Right lobe of liver (tissue), 6 donors: ENCODE measurements at regions not wholly inside any gene's neighbourhood (a gene's known extent, or its start where the extent isn't known, plus 50 kb on each side); places are given as distances from the start of the nearest gene placed in this dataset.

ENCODE experiments used
- ATAC-seq, 4 donors: fragments of 200-7000 bp; cut with Tn5 transposase; one replicate each; pipeline ENCODE4 v1.9.1; 2020; ENCODE audit warnings: mild to moderate bottlenecking in 4 of 4, moderate library complexity in 4 of 4
- DNase-seq, 3 donors: peaks; one replicate each; pipeline ENCODE4 v3.0.0-alpha.2; 2020
- H3K27ac ChIP-seq, 3 donors: fragments of 200-600 bp; one replicate each; pipeline ENCODE4 v1.8.0; 2022
- H3K27me3 ChIP-seq, 2 donors: fragments of 200-600 bp; one replicate each; pipeline ENCODE4 v1.8.0; 2022
- H3K36me3 ChIP-seq, 4 donors: fragments of 200-600 bp; sonication (generic) in 1 of 4; one replicate each; pipeline versions ENCODE4 v1.5.1 to v1.8.0; 2017 to 2022; ENCODE audit warnings: control low read depth in 1 of 4
- H3K4me1 ChIP-seq, 4 donors: fragments of 200-600 bp; sonication (generic) in 1 of 4; one replicate each; pipeline versions ENCODE4 v1.5.1 to v1.8.0; 2017 to 2022; ENCODE audit warnings: control low read depth in 1 of 4
- H3K4me3 ChIP-seq, 3 donors: fragments of 200-600 bp; one replicate each; pipeline ENCODE4 v1.8.0; 2022
- H3K9me3 ChIP-seq, 4 donors: fragments of 200-600 bp; sonication (generic) in 1 of 4; one replicate each; pipeline versions ENCODE4 v1.5.1 to v1.8.0; 2017 to 2022; ENCODE audit warnings: control low read depth in 1 of 4
- POLR2A ChIP-seq: fragments of 450-650 bp; IDR thresholded peaks from one replicate; pipeline ENCODE4 v1.6.1; 2017; ENCODE audit warnings: antibody characterized with exemption, mild to moderate bottlenecking
- WGBS: methylation state at CpG from one replicate; pipeline ENCODE4 v1.1.6; 2018; ENCODE audit warnings: low coverage, low lambda C conversion rate; ENCODE audit not compliant: insufficient coverage; ENCODE audit errors: missing lambda C conversion rate; 5-methylcytosine and 5-hydroxymethylcytosine counted together
- intact Hi-C, 2 donors: fragments of 100-400 bp; cut with DNase I; formaldehyde crosslinking; loops; one replicate each; pipeline versions ENCODE4 v1.11.2 to v1.14.1; 2022
- TF ChIP-seq, protein P1 (sequence below), 4 donors: fragments of 200-600 bp in 3 of 4; fragments of 450-650 bp in 1 of 4; IDR thresholded peaks; one replicate each; pipeline versions ENCODE4 v1.5.1 to v1.8.0; 2016 to 2022; ENCODE audit warnings: antibody characterized with exemption in 4 of 4, mild to moderate bottlenecking in 2 of 4
- donor health status: DM: no; HTN: yes; CAD: no.
- donor health status: DM: no; HTN: no; CAD: no.
- donor health status: DM: no; HTN: no; CAD: no.
- donor health status: DM: no; HTN: yes; CAD: no.
- donor health status: DM: no; HTN: yes; CAD: no.

DNA sequence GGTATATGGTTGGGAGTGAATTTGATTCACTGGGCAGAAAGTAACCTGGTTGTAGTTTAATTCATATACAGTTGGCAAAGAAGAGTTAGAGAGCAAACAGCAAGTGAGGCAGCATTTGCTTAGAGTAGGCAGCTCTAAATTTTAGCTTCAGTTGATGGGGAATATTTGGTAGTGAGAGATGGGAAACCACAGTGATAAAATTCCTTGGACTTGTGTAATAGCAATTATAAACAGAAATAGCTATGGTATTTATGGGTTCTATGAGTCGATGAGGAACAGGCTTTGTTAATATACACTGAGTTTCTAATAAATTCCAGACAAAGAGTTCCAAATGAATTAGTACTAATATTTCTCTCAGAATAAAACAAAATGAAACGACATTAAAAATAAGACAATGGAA, 894.0 kb downstream of the ROBO2 start:
- no peak for TF ChIP-seq POLR2A
- TF ChIP-seq, protein P1, sequence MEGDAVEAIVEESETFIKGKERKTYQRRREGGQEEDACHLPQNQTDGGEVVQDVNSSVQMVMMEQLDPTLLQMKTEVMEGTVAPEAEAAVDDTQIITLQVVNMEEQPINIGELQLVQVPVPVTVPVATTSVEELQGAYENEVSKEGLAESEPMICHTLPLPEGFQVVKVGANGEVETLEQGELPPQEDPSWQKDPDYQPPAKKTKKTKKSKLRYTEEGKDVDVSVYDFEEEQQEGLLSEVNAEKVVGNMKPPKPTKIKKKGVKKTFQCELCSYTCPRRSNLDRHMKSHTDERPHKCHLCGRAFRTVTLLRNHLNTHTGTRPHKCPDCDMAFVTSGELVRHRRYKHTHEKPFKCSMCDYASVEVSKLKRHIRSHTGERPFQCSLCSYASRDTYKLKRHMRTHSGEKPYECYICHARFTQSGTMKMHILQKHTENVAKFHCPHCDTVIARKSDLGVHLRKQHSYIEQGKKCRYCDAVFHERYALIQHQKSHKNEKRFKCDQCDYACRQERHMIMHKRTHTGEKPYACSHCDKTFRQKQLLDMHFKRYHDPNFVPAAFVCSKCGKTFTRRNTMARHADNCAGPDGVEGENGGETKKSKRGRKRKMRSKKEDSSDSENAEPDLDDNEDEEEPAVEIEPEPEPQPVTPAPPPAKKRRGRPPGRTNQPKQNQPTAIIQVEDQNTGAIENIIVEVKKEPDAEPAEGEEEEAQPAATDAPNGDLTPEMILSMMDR (IDR thresholded peaks at IDR 0.05) = no peak
- Histone ChIP-seq H3K27ac (no peak overlapping the region), H3K9me3 (no peaks in the 10 kb centered on the region), H3K4me1 (no peaks in the 10 kb centered on the region), H3K4me3 (no peak overlapping the region), H3K36me3 (no peaks in the 10 kb centered on the region), H3K27me3 (no peaks in the 10 kb centered on the region)
- intact Hi-C loops = no loop called here
- no peak for ATAC-seq
- no peak for DNase-seq
- WGBS = 50% methylated on average over 1 of the region's 2 CpGs

DNA sequence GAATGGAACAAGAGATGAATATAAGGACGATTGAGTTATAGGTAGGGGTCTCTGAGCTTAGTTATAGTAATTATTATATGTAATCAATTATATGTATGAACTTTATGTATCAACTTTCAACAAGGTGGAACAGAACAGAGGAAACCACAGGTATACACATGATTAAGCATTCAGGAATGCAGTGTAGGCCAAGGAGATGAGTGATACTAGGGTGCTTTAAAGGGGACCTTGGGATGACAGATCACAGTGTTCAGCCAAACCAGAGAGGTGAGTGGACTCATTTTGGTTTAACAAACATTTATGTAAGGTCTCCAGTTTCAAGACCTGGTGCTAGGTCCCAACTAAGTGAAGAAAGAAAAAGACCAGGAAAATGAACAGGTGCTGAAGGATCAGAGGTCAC, 895.5 kb downstream of the ROBO2 start:
- WGBS = 44% methylated on average over 1 of the region's 1 CpG
- ATAC-seq = no peak

DNA sequence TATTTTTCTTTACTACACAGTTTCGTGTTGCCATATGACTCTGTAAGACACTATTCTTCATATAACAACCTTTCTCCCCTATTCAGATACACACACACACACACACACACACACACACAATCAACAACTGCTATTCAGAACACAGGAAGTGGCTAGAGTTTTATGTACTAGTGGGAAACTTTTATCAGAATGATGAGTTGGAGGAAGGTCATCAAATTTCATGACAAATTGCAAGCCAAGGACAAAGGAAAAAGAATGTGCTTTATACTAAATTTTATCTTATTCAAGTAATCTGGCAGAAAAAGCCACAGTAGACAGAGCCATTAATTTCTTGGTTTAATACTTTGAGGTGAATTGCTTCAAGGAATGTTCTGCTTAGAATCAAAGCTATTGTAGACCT, 899.8 kb downstream of the ROBO2 start:
- Histone ChIP-seq H3K27me3 (no peaks in the 10 kb centered on the region), H3K4me1 (no peaks in the 10 kb centered on the region), H3K36me3 (no peaks in the 10 kb centered on the region), H3K9me3 (no peaks in the 10 kb centered on the region), H3K4me3 (no peak overlapping the region), H3K27ac (no peak overlapping the region)
- TF ChIP-seq POLR2A = no peak
- TF ChIP-seq, protein P1 (IDR thresholded peaks at IDR 0.05) = no peak
- WGBS = 29% methylated on average over 1 of the region's 1 CpG
- DNase-seq = no peak
- intact Hi-C loops = no loop called here
- ATAC-seq = no peak

More for the DNA sequence above, 895.5 kb downstream of the ROBO2 start:
- no peaks in the 10 kb centered on the region for H3K36me3 ChIP-seq
- no peaks in the 10 kb centered on the region for H3K9me3 ChIP-seq
- TF ChIP-seq POLR2A = no peak
- TF ChIP-seq, protein P1 (IDR thresholded peaks at IDR 0.05) = no peak
- H3K27ac ChIP-seq = no peak overlapping the region
- no peak overlapping the region for H3K4me3 ChIP-seq
- intact Hi-C loops = no loop called here
- no peak for DNase-seq
- H3K27me3 ChIP-seq = no peaks in the 10 kb centered on the region
- H3K4me1 ChIP-seq = no peaks in the 10 kb centered on the region

DNA sequence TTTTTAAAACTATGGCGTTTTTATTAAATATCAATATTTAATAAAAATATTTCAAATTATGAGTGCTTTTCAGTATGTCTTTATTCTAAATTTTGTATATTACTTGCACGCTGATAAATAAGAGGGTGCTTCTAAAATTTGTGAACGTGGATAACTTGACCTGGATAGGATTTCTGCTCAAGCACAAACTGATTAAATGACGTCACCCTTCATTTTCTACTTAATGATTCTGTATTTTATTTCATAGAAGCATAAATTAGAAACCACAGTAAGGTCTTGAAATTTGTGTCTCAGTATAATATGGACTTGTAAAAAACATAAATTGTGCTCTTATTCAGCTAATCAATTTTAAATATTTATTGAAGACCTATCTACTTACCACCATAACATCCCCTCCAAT, 903.7 kb downstream of the ROBO2 start:
- intact Hi-C loops = no loop called here
- DNase-seq (no peak), ATAC-seq (no peak)
- Histone ChIP-seq H3K27me3 (no peaks in the 10 kb centered on the region), H3K36me3 (no peaks in the 10 kb centered on the region), H3K27ac (no peak overlapping the region), H3K4me3 (no peak overlapping the region), H3K9me3 (no peaks in the 10 kb centered on the region), H3K4me1 (no peaks in the 10 kb centered on the region)
- 63% methylated on average over 4 of the region's 4 CpGs for WGBS
- TF ChIP-seq, protein P1 (IDR thresholded peaks at IDR 0.05) = no peak
- no peak for TF ChIP-seq POLR2A

DNA sequence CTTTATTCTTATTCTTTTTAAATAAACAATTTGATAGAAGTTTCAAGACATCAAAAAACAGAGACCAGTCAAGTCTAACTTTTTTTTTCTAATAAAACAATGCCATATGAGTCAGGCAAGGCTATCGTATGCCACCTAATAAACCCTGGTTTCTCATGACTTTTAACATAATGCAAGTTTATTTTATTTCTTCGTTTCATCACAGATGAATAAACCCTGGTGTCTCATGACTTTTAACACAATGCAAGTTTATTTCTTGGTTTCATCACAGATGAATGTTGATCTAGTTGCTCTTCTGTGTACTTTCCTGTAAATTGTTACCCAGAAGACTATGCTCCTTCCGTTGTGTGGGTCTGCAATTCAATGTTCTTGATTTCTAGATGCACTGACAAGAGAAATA, 905.4 kb downstream of the ROBO2 start:
- Histone ChIP-seq H3K36me3 (no peaks in the 10 kb centered on the region), H3K4me3 (no peak overlapping the region), H3K27me3 (no peaks in the 10 kb centered on the region), H3K27ac (no peak overlapping the region), H3K4me1 (no peaks in the 10 kb centered on the region), H3K9me3 (no peaks in the 10 kb centered on the region)
- DNase-seq = no peak
- TF ChIP-seq, protein P1 (IDR thresholded peaks at IDR 0.05) = no peak
- no peak for TF ChIP-seq POLR2A
- 31% methylated on average over 3 of the region's 3 CpGs for WGBS
- no peak for ATAC-seq
- intact Hi-C loops = no loop called here
